ENCODE measurements at regions not wholly inside any gene's neighbourhood (a gene's known extent, or its start where the extent isn't known, plus 50 kb on each side); places are given as distances from the start of the nearest gene placed in this dataset.

DNA sequence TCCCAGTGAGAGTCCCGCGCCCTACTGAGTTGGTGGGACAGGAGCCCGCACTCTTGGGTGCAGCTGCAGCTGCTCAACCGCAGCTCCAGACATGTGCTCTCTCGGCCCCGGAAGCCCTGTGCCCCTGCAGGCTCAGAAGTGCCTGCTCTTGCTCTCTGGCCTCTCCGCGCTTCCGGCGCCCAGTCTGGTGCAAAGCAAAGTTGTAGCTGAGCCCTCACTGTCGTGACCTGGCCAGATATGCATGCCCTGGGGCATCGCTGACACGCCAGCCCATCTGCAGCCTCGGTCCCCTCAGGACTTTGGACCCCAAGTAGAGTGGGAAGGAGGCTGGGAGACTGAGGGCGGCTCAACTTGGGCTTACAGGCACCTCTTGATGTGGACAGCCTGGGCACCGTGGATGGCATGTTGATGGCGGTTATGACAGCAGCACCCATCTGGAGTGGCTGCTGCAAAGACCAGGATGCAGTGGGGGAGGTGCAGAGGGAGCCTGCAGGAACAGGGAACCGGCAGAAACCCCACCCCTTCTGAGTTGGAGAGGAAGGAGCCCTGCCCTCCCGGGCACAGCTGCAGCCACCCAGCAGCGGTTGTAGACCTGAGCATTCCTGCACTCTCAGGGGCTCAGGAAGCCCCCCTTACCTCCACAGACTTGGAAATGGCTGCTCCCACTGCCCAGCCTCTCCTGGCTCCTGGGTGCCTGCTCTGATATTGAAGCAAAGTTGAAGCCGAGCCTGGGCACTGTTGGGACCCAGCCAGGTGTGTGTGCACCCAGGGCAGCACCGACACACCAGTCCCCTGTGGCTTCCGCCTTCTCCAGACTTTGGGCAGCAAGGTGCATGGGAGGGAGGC, 462.6 kb downstream of the TBC1D32 start:
- TF ChIP-seq POLR2AphosphoS5 (IDR thresholded peaks at IDR 0.05) (no peak), EZH2 (IDR thresholded peaks at IDR 0.05; ENCODE audit: borderline replicate concordance, insufficient read depth, low read length, poor library complexity, severe bottlenecking) (no peak), SMC3 (conservative IDR thresholded peaks at IDR 0.05; ENCODE audit: poor library complexity) (no peak), RAD21 (conservative IDR thresholded peaks at IDR 0.05) (no peak), MXI1 (conservative IDR thresholded peaks at IDR 0.05; ENCODE audit: poor library complexity, severe bottlenecking) (no peak), TAF1 (IDR thresholded peaks at IDR 0.05; ENCODE audit: low read depth) (no peak)
- TF ChIP-seq, protein P1, sequence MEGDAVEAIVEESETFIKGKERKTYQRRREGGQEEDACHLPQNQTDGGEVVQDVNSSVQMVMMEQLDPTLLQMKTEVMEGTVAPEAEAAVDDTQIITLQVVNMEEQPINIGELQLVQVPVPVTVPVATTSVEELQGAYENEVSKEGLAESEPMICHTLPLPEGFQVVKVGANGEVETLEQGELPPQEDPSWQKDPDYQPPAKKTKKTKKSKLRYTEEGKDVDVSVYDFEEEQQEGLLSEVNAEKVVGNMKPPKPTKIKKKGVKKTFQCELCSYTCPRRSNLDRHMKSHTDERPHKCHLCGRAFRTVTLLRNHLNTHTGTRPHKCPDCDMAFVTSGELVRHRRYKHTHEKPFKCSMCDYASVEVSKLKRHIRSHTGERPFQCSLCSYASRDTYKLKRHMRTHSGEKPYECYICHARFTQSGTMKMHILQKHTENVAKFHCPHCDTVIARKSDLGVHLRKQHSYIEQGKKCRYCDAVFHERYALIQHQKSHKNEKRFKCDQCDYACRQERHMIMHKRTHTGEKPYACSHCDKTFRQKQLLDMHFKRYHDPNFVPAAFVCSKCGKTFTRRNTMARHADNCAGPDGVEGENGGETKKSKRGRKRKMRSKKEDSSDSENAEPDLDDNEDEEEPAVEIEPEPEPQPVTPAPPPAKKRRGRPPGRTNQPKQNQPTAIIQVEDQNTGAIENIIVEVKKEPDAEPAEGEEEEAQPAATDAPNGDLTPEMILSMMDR (IDR thresholded peaks at IDR 0.05; ENCODE audit: poor library complexity, severe bottlenecking) = no peak
- TF ChIP-seq, protein P2, sequence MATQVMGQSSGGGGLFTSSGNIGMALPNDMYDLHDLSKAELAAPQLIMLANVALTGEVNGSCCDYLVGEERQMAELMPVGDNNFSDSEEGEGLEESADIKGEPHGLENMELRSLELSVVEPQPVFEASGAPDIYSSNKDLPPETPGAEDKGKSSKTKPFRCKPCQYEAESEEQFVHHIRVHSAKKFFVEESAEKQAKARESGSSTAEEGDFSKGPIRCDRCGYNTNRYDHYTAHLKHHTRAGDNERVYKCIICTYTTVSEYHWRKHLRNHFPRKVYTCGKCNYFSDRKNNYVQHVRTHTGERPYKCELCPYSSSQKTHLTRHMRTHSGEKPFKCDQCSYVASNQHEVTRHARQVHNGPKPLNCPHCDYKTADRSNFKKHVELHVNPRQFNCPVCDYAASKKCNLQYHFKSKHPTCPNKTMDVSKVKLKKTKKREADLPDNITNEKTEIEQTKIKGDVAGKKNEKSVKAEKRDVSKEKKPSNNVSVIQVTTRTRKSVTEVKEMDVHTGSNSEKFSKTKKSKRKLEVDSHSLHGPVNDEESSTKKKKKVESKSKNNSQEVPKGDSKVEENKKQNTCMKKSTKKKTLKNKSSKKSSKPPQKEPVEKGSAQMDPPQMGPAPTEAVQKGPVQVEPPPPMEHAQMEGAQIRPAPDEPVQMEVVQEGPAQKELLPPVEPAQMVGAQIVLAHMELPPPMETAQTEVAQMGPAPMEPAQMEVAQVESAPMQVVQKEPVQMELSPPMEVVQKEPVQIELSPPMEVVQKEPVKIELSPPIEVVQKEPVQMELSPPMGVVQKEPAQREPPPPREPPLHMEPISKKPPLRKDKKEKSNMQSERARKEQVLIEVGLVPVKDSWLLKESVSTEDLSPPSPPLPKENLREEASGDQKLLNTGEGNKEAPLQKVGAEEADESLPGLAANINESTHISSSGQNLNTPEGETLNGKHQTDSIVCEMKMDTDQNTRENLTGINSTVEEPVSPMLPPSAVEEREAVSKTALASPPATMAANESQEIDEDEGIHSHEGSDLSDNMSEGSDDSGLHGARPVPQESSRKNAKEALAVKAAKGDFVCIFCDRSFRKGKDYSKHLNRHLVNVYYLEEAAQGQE (IDR thresholded peaks at IDR 0.05; ENCODE audit: borderline replicate concordance) = no peak

All from neural cell (in vitro differentiated cells).